Stimulated activated CD8-positive, alpha-beta memory T cell treated with anti-CD3 and anti-CD28 coated beads, Interleukin-15, amount 100 ng/mL, for 4 hours (primary cell): ENCODE measurements at regions not wholly inside any gene's neighbourhood (a gene's known extent, or its start where the extent isn't known, plus 50 kb on each side); places are given as distances from the start of the nearest gene placed in this dataset.
A peak's percentile ranks its signal among the peaks of the same experiment; 100 is the strongest.

ENCODE experiments used
- DNase-seq, 2 donors: peaks; one replicate each; pipeline ENCODE4 v3.0.0-alpha.2; 2020; ENCODE audit warnings: low read depth in 2 of 2

DNA sequence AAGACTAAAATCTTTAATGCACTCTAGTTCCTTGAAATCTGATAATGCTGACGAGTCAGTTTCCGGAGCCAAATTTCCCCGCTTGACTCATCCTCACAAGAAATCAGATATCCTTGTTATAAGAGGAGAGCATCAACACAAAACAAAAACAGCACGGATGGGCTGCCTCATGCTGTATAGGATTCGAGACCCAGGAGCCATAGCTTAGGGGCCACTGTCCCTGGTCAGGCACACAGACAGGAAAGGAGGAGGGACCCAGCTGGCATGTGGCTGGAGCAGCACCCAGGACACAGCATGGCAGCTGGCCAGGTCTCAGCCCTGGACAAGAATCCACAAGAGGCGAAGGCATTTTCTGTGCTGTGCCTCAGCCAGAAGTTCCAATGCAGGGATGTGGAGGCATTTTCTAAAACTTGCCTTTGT lies 110.2 kb upstream of the SPATA13 start:
- no peak for DNase-seq

GRCh38 chr13:24050796-24051715 lies 109.5 kb upstream of the SPATA13 start:
- DNase-seq: no peak

DNA sequence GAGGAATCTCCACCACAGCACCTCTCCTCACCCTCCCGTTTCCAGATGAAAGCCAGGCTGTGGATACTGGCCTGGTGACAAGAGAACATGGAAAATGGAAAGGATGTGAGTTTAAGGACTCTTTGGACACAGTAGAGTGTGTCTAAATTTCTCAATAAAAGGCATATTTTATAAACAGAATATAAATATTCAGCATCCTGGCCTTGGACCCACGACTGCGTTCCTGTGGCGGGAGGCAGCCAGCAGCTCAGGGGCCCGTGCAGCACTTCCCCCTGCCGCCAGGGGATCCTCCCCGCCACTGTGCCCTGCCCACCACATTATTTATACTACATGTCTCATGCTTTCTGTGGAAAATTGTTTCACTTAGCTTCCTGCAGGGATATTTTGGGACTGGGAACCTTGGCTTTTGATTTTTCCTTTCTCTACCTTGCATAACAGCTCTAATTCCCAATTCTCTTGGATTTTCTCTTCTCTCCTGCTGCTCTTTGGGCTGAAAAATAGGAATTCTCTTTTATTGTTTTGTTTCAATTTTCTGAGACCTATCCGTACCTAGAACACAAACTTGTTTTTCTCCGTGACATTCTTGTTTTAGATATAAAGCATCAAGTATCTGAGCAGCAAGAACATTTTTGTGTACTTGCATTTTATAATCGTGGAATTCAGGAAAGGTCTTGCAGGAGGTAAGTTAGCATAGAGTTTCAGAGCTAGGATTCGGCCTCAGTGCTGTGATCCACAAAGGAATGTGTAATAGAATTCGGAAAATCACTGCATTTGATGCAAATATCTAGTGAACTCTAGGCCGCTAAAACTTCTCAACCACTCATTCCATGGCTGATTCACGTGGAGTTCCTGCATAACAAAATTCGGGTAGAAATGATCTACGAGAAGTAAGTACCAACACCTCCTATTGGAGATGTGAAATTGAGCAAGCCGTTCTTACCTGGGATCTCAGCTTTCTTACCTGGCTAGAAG lies 107.7 kb upstream of the SPATA13 start:
- DNase-seq: no peak

- peak in 1 of 2 donors; percentile 24 for DNase-seq
Observed at GRCh38 chr13:24053519-24054251, 106.8 kb upstream of the SPATA13 start.

GRCh38 chr13:24056616-24057137 lies 103.8 kb upstream of the SPATA13 start:
- DNase-seq: no peak

DNA sequence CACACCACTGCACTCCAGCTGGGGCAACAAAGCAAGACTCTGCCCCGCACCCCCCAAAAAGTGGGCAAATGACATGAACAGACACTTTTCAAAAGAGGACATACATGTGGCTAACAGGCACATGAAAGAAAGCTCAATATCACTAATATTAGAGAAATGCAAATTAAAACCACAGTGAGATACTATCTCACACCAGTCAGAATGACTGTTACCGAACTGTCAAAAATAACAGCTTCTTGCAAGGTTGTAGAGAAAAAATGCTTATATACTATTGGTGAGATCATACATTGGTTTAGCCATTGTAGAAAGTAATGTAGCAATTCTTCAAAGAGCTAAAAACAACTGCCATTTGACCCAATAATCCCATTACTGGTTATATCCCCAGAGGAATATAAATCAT lies 99.5 kb upstream of the SPATA13 start:
- DNase-seq: no peak

DNA sequence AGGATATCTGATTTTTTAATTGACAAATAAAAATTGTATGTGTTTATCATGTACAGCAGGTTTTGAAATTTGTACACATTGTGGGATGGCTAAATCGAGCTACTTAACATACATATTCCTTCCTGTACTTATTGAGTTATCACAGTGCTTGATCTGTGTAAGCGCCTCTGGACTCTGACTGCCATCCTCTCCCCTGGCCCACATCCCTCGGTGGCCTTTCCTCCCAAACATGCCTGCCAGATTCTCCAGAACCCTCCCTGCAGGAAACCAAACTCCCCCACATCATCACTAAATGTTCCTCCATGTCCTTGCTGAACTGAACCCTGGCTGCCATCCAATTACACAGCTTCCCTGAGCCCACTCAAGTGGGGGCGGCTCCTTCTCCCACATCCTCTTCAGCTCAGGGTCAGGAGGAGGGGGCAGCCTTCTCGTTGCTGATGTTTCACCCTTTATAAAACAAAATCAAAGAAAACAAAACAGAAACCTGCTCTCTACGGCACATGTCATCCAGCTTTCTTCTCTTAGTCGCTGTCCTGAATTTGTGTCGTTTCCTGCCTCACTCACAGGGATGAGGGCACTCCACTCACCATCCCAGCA lies 97.1 kb upstream of the SPATA13 start:
- DNase-seq: peak in 1 of 2 donors; percentile 12

DNA sequence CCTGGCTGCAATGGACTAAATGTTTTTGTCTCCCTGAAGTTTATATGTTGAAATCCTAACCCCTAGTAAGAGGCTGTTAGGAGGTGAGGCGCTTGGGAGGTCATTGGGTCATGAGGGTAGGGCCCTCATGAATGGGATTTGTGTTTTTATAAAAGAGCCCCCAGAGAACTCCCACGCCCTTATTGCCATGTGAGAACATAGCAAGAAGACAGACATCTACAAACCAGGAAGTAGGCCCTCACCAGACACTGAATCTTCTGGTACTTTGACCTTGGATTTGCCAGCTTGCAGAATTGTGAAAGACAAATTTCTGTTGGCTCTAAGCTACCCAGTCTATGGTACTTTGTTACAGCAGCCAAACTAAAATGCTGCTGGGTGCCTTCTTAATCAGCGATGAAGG lies 96.1 kb upstream of the SPATA13 start:
- no peak for DNase-seq

DNA sequence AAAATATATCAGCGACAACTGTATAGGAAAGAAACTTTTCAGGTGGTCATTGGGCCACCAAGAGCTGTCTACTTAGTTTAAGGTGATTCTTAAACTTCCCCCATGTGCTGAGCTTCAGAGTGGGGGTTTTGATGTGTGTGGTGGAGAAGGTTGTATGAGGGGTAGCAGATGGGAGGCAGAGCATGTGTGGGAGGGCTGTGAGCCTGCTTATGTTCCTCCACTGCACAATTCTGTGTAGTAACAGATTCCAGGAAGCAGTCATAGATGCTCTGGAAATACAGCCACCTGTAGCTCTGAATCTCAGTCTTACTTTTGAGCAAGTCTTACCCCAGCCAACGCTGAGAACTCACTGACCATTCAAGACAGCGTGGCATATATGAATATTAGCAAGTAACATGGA lies 95.3 kb upstream of the SPATA13 start:
- no peak for DNase-seq

- DNase-seq: no peak
Observed at GRCh38 chr13:24066405-24067295, 93.9 kb upstream of the SPATA13 start.

DNA sequence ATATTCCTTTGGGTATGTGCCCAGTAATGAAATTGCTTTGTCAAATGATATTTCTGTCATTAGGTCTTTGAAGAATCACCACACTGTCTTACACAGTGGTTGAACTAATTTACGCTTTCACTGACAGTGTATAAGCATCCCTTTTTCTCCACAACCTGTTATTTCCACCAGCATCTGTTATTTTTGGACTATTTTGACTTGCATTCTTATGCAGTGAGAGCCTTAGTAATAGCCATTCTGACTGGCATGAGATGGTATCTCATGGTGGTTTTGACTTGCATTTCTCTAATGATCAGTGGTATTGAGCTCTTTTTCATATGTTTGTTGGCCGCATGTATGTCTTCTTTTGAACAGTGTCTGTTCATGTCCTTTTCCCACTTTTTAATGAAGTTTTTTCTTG lies 92.0 kb upstream of the SPATA13 start:
- DNase-seq: no peak

GRCh38 chr13:24071016-24071415 lies 89.5 kb upstream of the SPATA13 start:
- no peak for DNase-seq

DNA sequence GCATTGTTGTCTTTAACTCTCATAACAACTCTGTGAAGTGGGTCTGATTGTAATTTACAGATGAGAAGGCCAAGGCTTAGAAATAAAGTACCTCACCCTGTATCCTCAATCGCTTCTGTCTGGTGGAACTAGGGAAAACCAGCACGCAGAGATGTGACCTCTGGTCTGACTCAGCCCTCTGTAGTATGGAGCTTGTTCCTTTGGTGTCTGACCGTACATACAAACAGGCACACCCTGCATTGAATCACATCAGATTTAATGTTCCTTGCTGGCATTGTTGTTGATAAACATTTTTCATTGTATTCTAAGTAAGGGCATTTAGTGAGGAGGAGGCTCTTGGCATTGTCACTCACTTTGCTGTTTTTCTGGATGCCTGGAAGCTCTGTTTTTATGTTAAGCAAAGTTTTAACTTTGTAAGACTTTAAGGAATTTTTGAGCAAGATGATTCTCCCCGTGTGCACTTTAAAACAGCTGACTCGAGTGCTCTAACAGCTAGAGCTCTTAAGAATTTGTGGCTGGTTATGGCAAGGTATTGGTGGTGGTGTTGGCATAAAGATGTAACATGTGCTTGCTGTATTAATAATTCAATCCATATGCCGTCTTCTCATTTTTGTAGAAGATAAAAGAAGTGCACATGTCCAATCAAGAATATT lies 89.0 kb upstream of the SPATA13 start:
- DNase-seq: no peak

GRCh38 chr13:24073657-24074056 lies 86.9 kb upstream of the SPATA13 start:
- no peak for DNase-seq

DNA sequence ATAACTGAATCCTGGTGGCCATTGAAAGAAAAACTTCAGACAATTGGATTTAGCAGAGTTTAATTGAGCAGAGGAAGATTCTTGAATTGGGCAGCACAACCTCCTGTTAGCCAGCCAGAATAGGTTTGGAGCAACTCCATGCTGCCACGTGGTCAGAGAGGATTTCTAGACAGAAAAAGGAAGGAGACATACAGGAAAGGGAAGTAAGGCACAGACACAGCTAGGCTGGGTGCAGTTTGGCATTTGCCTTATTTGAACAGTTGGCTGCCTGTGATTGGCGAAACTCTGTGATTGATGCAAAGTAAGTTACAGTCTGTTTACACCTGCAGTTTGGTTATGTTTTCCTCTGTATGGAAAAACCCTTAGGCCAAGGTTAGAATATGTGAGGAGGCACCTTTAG lies 85.8 kb upstream of the SPATA13 start:
- no peak for DNase-seq

DNA sequence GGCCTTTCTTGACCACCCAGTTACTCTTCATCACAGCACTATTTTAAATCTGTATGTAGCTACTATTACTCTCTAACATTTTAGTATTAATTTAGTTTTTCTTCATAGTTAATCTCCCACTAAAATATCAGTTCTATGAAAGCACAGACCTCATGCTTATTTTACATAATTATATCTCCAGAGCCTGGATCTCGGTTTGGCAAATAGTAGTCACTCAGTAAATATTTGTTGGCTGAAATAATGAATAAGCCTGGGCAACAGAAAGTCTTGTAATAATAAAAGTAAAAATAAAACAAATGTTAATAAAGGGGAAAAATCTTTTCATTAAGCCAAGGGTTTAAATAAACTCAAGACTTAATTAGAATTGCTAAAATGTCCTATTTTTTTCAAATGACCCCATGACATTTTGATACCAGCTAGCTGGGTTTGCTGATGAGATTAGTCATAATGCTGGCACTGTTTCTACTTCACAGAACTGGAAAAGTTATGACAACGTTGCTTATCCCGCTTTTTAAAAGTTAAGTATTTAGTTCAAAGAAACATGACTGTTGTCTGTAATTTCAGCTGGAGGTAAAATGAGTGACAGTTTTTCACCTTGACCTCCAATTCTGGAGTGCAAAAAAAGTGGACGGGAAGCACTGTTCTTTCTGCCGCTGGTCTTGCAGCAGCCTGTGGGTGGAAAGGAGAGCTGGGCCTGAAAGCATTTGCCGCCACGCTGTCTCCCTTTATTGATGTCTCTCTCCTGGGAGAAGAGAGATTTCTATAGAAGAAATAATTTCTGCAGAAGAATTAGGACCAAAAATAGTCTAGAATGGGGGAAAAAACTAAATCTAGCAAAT lies 85.2 kb upstream of the SPATA13 start:
- no peak for DNase-seq

GRCh38 chr13:24076109-24076508 lies 84.4 kb upstream of the SPATA13 start:
- no peak for DNase-seq

DNA sequence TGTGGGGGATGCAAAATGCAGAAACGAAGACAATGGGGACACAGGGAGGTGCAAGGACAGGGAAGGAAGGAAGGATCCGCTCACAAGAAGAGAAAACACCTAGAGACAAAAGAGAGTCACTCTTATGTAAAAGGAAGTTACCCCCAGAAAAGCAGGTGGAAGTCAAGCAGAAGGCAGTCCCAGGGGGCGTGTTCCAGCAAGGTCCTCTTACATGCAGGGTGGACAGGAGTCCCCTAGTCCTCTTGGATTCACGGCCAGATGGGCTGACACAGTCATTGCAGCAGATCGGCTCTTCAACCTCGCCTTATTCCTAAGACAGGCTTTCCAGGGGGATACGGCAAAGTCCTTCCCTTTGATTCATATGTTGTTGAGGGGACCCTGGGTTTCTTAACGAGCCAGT lies 83.9 kb upstream of the SPATA13 start:
- DNase-seq: no peak

- DNase-seq: no peak
Observed at GRCh38 chr13:24080134-24080533, 80.4 kb upstream of the SPATA13 start.
